HCT116 (cell line): ENCODE measurements at regions not wholly inside any gene's neighbourhood (a gene's known extent, or its start where the extent isn't known, plus 50 kb on each side); places are given as distances from the start of the nearest gene placed in this dataset.

Experiments used
- ATAC-seq: fragments of 200-7000 bp; cut with Tn5 transposase; 2 replicates; pipeline ENCODE4 v1.9.1; 2020; ENCODE audit warnings: mild to moderate bottlenecking, moderate library complexity
- BruUV-seq: library from RNA; stranded (reverse); fragments of 400-500 nt; replicated peaks from 2 replicates; lab custom pipeline; 2021; lab: Mats Ljungman, UMichigan
- CTCF ChIA-PET: fragments of 300-600 bp; sonication (Branson Sonifier 250); formaldehyde crosslinking; loops from one replicate; lab custom pipeline; 2021; ENCODE audit warnings: antibody characterized with exemption; lab: Charles Lee
- POLR2A ChIA-PET: fragments of 300-600, 350-600 bp; sonication (Branson Sonifier 250); formaldehyde crosslinking; loops from one replicate; lab custom pipeline; 2021; ENCODE audit warnings: antibody characterized with exemption; lab: Charles Lee
- RAD21 ChIA-PET, 2 experiments: fragments of 300-600 bp; sonication (Branson Sonifier 250); formaldehyde crosslinking; loops; one replicate each; lab custom pipeline; 2023; ENCODE audit warnings: low total read pairs in 2 of 2; ENCODE audit not compliant: uncharacterized antibody in 2 of 2, unreplicated experiment in 2 of 2, low non-redundant PET in 1 of 2; lab: Charles Lee
- DNase-seq: peaks from one replicate; pipeline ENCODE4 v3.0.0-alpha.2; 2010; ENCODE audit warnings: low read depth, low spot score
- H2AFZ ChIP-seq: fragments of 200-600 bp; shearing (Covaris generic), sonication (generic); 2 replicates; pipeline ENCODE4 v1.6.1; 2017; ENCODE audit warnings: low read depth, mixed run types, mixed read lengths, antibody characterized with exemption, low read length; ENCODE audit not compliant: poor library complexity, severe bottlenecking
- H3K27ac ChIP-seq: 2 replicates; pipeline ENCODE4 v1.5.1; 2012; ENCODE audit warnings: low read depth, low read length
- H3K27me3 ChIP-seq: fragments of 200-600 bp; sonication (generic); 2 replicates; pipeline ENCODE4 v1.6.1; 2016; ENCODE audit warnings: mixed run types, low read length, mixed read lengths; ENCODE audit not compliant: insufficient read depth
- H3K36me3 ChIP-seq, 2 experiments: fragments of 200-500 bp in 1 of 2; fragments of 200-600 bp in 1 of 2; sonication (Bioruptor generic) in 1 of 2; sonication (generic) in 1 of 2; 2 replicates each; pipeline versions ENCODE4 v1.5.1 to v1.6.1; 2014 to 2016; ENCODE audit warnings: low read length in 2 of 2, inconsistent platforms in 1 of 2, mixed read lengths in 1 of 2, mixed run types in 1 of 2; ENCODE audit not compliant: insufficient read depth in 2 of 2, control insufficient read depth in 1 of 2
- H3K4me1 ChIP-seq, 2 experiments: fragments of 200-600 bp in 1 of 2; sonication (generic) in 1 of 2; 2 replicates each; pipeline versions ENCODE4 v1.5.1 to v1.6.1; 2012 to 2017; ENCODE audit warnings: low read length in 2 of 2, inconsistent platforms in 1 of 2, mild to moderate bottlenecking in 1 of 2, mixed read lengths in 1 of 2, mixed run types in 1 of 2, moderate library complexity in 1 of 2; ENCODE audit not compliant: insufficient read depth in 2 of 2, control insufficient read depth in 1 of 2
- H3K4me2 ChIP-seq: fragments of 200-600 bp; sonication (generic); 2 replicates; pipeline ENCODE4 v1.6.1; 2017; ENCODE audit warnings: mixed run types, low read length, mixed read lengths
- H3K4me3 ChIP-seq, 2 experiments: fragments of 200-600 bp in 1 of 2; sonication (generic) in 1 of 2; replicated peaks in 1 of 2; 2 replicates each; pipeline ENCODE4 v1.5.1; 2011 to 2016; ENCODE audit warnings: low read length in 2 of 2, control low read depth in 1 of 2, low read depth in 1 of 2, mild to moderate bottlenecking in 1 of 2, mixed read lengths in 1 of 2, mixed run types in 1 of 2
- H3K79me2 ChIP-seq: fragments of 200-600 bp; sonication (generic); 2 replicates; pipeline ENCODE4 v1.6.1; 2017; ENCODE audit warnings: mild to moderate bottlenecking, mixed run types, low read length, moderate library complexity, mixed read lengths; ENCODE audit not compliant: insufficient read depth
- H3K9ac ChIP-seq: fragments of 200-600 bp; sonication (generic); 2 replicates; pipeline ENCODE4 v1.6.1; 2016; ENCODE audit warnings: low read length, mixed read lengths
- H3K9me2 ChIP-seq: fragments of 200-600 bp; sonication (generic), shearing (Covaris generic); 2 replicates; pipeline ENCODE4 v1.6.1; 2017; ENCODE audit warnings: mixed run types, mild to moderate bottlenecking, moderate library complexity; ENCODE audit not compliant: insufficient read depth
- H3K9me3 ChIP-seq, 2 experiments: fragments of 200-500 bp in 1 of 2; fragments of 200-600 bp in 1 of 2; sonication (Bioruptor generic) in 1 of 2; sonication (generic) in 1 of 2; 2 replicates each; pipeline ENCODE4 v1.6.1; 2014 to 2017; ENCODE audit warnings: low read length in 2 of 2, mixed read lengths in 2 of 2, inconsistent platforms in 1 of 2, low read depth in 1 of 2, mild to moderate bottlenecking in 1 of 2, mixed run types in 1 of 2, moderate library complexity in 1 of 2; ENCODE audit not compliant: control insufficient read depth in 1 of 2, insufficient read depth in 1 of 2
- H4K20me1 ChIP-seq: fragments of 200-600 bp; sonication (generic), shearing (Covaris generic); 2 replicates; pipeline ENCODE4 v1.6.1; 2017; ENCODE audit warnings: mixed run types, mild to moderate bottlenecking, moderate library complexity; ENCODE audit not compliant: insufficient read depth
- CBX3 ChIP-seq: IDR thresholded peaks from 2 replicates; pipeline ENCODE4 v1.6.1; 2012; ENCODE audit warnings: low read depth
- CEBPB ChIP-seq: IDR thresholded peaks from 2 replicates; pipeline ENCODE4 v1.6.1; 2012; ENCODE audit warnings: low read depth
- EGR1 ChIP-seq: IDR thresholded peaks from 2 replicates; pipeline ENCODE4 v1.6.1; 2012; ENCODE audit warnings: low read depth
- ELF1 ChIP-seq: IDR thresholded peaks from 2 replicates; pipeline ENCODE4 v1.6.1; 2012; ENCODE audit warnings: low read depth, borderline replicate concordance
- EZH2 ChIP-seq: fragments of 200-600 bp; sonication (generic); IDR thresholded peaks from 2 replicates; pipeline ENCODE4 v1.6.1; 2017; ENCODE audit warnings: antibody characterized with exemption, mixed run types
- EZH2phosphoT487 ChIP-seq: fragments of 200-600 bp; IDR thresholded peaks from 2 replicates; pipeline ENCODE4 v1.6.1; 2018; ENCODE audit warnings: antibody characterized with exemption, borderline replicate concordance
- JUND ChIP-seq: IDR thresholded peaks from 2 replicates; pipeline ENCODE4 v1.6.1; 2012
- POLR2A ChIP-seq: IDR thresholded peaks from 2 replicates; pipeline ENCODE4 v1.7.0; 2011; ENCODE audit warnings: borderline replicate concordance; ENCODE audit not compliant: insufficient read depth, insufficient read length; ENCODE audit errors: extremely low read depth
- RAD21 ChIP-seq: IDR thresholded peaks from 2 replicates; pipeline ENCODE4 v1.6.1; 2012; ENCODE audit warnings: low read depth, mild to moderate bottlenecking
- SIN3A ChIP-seq: IDR thresholded peaks from 2 replicates; pipeline ENCODE4 v1.6.1; 2012; ENCODE audit warnings: low read depth
- SP1 ChIP-seq: IDR thresholded peaks from 2 replicates; pipeline ENCODE4 v1.6.1; 2012; ENCODE audit warnings: low read depth
- SRF ChIP-seq: IDR thresholded peaks from 2 replicates; pipeline ENCODE4 v1.6.1; 2012; ENCODE audit warnings: low read depth
- TCF7L2 ChIP-seq: IDR thresholded peaks from 2 replicates; pipeline ENCODE4 v1.7.0; 2011; ENCODE audit warnings: borderline replicate concordance, inconsistent platforms; ENCODE audit not compliant: insufficient read depth, insufficient read length; ENCODE audit errors: extremely low read depth
- YY1 ChIP-seq: IDR thresholded peaks from 2 replicates; pipeline ENCODE4 v1.6.1; 2011; ENCODE audit warnings: low read length, low read depth, moderate library complexity, mild to moderate bottlenecking; ENCODE audit not compliant: insufficient replicate concordance; ENCODE audit errors: extremely low read depth
- ZFX ChIP-seq: fragments of 450-650 bp; IDR thresholded peaks from 2 replicates; pipeline ENCODE4 v1.6.1; 2017
- intact Hi-C: fragments of 100-400 bp; cut with micrococcal nuclease; formaldehyde crosslinking; loops from 2 replicates; pipeline ENCODE4 v1.10.0; 2022
- TF ChIP-seq, protein P1 (sequence below): IDR thresholded peaks from 2 replicates; pipeline ENCODE4 v1.6.1; 2011; ENCODE audit warnings: mild to moderate bottlenecking, low read length, moderate library complexity; ENCODE audit not compliant: insufficient replicate concordance; ENCODE audit errors: extremely low read depth
- TF ChIP-seq, protein P2 (sequence below): IDR thresholded peaks from 2 replicates; pipeline ENCODE4 v1.6.1; 2012
- TF ChIP-seq, protein P3 (sequence below): IDR thresholded peaks from 2 replicates; pipeline ENCODE4 v1.6.1; 2012
- TF ChIP-seq, protein P4 (sequence below), 3 experiments: fragments of 200-600 bp in 1 of 3; sonication (generic) in 1 of 3; IDR thresholded peaks in 2 of 3; conservative IDR thresholded peaks in 1 of 3; 2 replicates each; pipeline ENCODE4 v1.5.1; 2012 to 2017; ENCODE audit warnings: low read depth in 2 of 3, low read length in 2 of 3, antibody characterized with exemption in 1 of 3, borderline replicate concordance in 1 of 3, control low read depth in 1 of 3, mild to moderate bottlenecking in 1 of 3, mixed read lengths in 1 of 3, mixed run types in 1 of 3, moderate library complexity in 1 of 3; ENCODE audit not compliant: insufficient read depth in 1 of 3

DNA sequence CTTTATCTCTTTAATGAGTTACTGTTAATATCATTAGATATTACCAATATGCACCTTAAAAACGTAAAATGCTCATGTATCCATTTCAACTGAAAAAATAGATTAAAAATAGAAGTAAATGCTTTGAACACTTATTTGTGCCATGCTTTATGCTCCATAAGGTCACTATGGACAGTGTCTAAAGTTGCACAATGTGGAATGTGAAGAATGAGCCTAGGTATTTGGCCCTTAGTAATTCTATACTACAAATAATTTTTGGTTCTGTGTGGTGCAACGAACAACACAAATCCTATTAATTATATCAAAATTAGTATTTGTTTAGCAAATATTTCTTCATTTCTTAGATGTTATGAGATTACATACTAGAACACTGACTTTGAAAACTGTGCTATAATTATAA lies 469.9 kb upstream of the TUSC1 start:
- BruUV-seq: no TSS peak
- Histone ChIP-seq H2AFZ (no peak overlapping the region), H3K36me3 (no peaks in the 10 kb centered on the region), H3K4me3 (no peak overlapping the region), H3K9me3 (peaks cover 4 to 10% of the 10 kb centered on the region in 2 experiments; a peak in 2 of 4 replicates), H3K27ac (no peak overlapping the region), H3K9ac (no peak overlapping the region), H3K9me2 (no peaks in the 10 kb centered on the region), H3K4me1 (no peaks in the 10 kb centered on the region), H3K4me2 (no peak overlapping the region), H4K20me1 (no peaks in the 10 kb centered on the region), H3K27me3 (no peaks in the 10 kb centered on the region), H3K79me2 (no peaks in the 10 kb centered on the region)
- DNase-seq (no peak), ATAC-seq (no peak)
- ChIA-PET RAD21 (no interaction called here), CTCF (no interaction called here), POLR2A (no interaction called here)
- TF ChIP-seq CEBPB: no peak
- no peak for TF ChIP-seq RAD21
- TF ChIP-seq, protein P1, sequence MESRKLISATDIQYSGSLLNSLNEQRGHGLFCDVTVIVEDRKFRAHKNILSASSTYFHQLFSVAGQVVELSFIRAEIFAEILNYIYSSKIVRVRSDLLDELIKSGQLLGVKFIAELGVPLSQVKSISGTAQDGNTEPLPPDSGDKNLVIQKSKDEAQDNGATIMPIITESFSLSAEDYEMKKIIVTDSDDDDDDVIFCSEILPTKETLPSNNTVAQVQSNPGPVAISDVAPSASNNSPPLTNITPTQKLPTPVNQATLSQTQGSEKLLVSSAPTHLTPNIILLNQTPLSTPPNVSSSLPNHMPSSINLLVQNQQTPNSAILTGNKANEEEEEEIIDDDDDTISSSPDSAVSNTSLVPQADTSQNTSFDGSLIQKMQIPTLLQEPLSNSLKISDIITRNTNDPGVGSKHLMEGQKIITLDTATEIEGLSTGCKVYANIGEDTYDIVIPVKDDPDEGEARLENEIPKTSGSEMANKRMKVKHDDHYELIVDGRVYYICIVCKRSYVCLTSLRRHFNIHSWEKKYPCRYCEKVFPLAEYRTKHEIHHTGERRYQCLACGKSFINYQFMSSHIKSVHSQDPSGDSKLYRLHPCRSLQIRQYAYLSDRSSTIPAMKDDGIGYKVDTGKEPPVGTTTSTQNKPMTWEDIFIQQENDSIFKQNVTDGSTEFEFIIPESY: no peak
- TF ChIP-seq, protein P2, sequence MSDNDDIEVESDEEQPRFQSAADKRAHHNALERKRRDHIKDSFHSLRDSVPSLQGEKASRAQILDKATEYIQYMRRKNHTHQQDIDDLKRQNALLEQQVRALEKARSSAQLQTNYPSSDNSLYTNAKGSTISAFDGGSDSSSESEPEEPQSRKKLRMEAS: no peak
- no peak for TF ChIP-seq ELF1
- no peak for TF ChIP-seq POLR2A
- no peak for TF ChIP-seq JUND
- TF ChIP-seq ZFX: no peak
- TF ChIP-seq SRF: no peak
- no peak for TF ChIP-seq SIN3A
- no peak for TF ChIP-seq EGR1
- TF ChIP-seq, protein P3, sequence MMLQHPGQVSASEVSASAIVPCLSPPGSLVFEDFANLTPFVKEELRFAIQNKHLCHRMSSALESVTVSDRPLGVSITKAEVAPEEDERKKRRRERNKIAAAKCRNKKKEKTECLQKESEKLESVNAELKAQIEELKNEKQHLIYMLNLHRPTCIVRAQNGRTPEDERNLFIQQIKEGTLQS: no peak
- TF ChIP-seq YY1: no peak
- no peak for TF ChIP-seq EZH2phosphoT487
- TF ChIP-seq, protein P4, sequence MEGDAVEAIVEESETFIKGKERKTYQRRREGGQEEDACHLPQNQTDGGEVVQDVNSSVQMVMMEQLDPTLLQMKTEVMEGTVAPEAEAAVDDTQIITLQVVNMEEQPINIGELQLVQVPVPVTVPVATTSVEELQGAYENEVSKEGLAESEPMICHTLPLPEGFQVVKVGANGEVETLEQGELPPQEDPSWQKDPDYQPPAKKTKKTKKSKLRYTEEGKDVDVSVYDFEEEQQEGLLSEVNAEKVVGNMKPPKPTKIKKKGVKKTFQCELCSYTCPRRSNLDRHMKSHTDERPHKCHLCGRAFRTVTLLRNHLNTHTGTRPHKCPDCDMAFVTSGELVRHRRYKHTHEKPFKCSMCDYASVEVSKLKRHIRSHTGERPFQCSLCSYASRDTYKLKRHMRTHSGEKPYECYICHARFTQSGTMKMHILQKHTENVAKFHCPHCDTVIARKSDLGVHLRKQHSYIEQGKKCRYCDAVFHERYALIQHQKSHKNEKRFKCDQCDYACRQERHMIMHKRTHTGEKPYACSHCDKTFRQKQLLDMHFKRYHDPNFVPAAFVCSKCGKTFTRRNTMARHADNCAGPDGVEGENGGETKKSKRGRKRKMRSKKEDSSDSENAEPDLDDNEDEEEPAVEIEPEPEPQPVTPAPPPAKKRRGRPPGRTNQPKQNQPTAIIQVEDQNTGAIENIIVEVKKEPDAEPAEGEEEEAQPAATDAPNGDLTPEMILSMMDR (IDR thresholded peaks at IDR 0.05 in 2 of 3, conservative IDR thresholded peaks at IDR 0.05 in 1 of 3; ENCODE audit: borderline replicate concordance in 1 of 3, insufficient read depth in 1 of 3, low read depth in 2 of 3, low read length in 2 of 3): no peak
- no peak for TF ChIP-seq SP1
- no peak for TF ChIP-seq EZH2
- no peak for TF ChIP-seq CBX3
- TF ChIP-seq TCF7L2: no peak
- intact Hi-C loops: no loop called here
